HCT116 (cell line): ENCODE measurements at regions not wholly inside any gene's neighbourhood (a gene's known extent, or its start where the extent isn't known, plus 50 kb on each side); places are given as distances from the start of the nearest gene placed in this dataset.

Experiments
- ATAC-seq: fragments of 200-7000 bp; cut with Tn5 transposase; 2 replicates; pipeline ENCODE4 v1.9.1; 2020; ENCODE audit warnings: mild to moderate bottlenecking, moderate library complexity
- BruUV-seq: library from RNA; stranded (reverse); fragments of 400-500 nt; replicated peaks from 2 replicates; lab custom pipeline; 2021; lab: Mats Ljungman, UMichigan
- CTCF ChIA-PET: fragments of 300-600 bp; sonication (Branson Sonifier 250); formaldehyde crosslinking; loops from one replicate; lab custom pipeline; 2021; ENCODE audit warnings: antibody characterized with exemption; lab: Charles Lee
- POLR2A ChIA-PET: fragments of 300-600, 350-600 bp; sonication (Branson Sonifier 250); formaldehyde crosslinking; loops from one replicate; lab custom pipeline; 2021; ENCODE audit warnings: antibody characterized with exemption; lab: Charles Lee
- RAD21 ChIA-PET, 2 experiments: fragments of 300-600 bp; sonication (Branson Sonifier 250); formaldehyde crosslinking; loops; one replicate each; lab custom pipeline; 2023; ENCODE audit warnings: low total read pairs in 2 of 2; ENCODE audit not compliant: uncharacterized antibody in 2 of 2, unreplicated experiment in 2 of 2, low non-redundant PET in 1 of 2; lab: Charles Lee
- DNase-seq: peaks from one replicate; pipeline ENCODE4 v3.0.0-alpha.2; 2010; ENCODE audit warnings: low read depth, low spot score
- H2AFZ ChIP-seq: fragments of 200-600 bp; shearing (Covaris generic), sonication (generic); 2 replicates; pipeline ENCODE4 v1.6.1; 2017; ENCODE audit warnings: low read depth, mixed run types, mixed read lengths, antibody characterized with exemption, low read length; ENCODE audit not compliant: poor library complexity, severe bottlenecking
- H3K27ac ChIP-seq: 2 replicates; pipeline ENCODE4 v1.5.1; 2012; ENCODE audit warnings: low read depth, low read length
- H3K27me3 ChIP-seq: fragments of 200-600 bp; sonication (generic); 2 replicates; pipeline ENCODE4 v1.6.1; 2016; ENCODE audit warnings: mixed run types, low read length, mixed read lengths; ENCODE audit not compliant: insufficient read depth
- H3K36me3 ChIP-seq, 2 experiments: fragments of 200-500 bp in 1 of 2; fragments of 200-600 bp in 1 of 2; sonication (Bioruptor generic) in 1 of 2; sonication (generic) in 1 of 2; 2 replicates each; pipeline versions ENCODE4 v1.5.1 to v1.6.1; 2014 to 2016; ENCODE audit warnings: low read length in 2 of 2, inconsistent platforms in 1 of 2, mixed read lengths in 1 of 2, mixed run types in 1 of 2; ENCODE audit not compliant: insufficient read depth in 2 of 2, control insufficient read depth in 1 of 2
- H3K4me1 ChIP-seq, 2 experiments: fragments of 200-600 bp in 1 of 2; sonication (generic) in 1 of 2; 2 replicates each; pipeline versions ENCODE4 v1.5.1 to v1.6.1; 2012 to 2017; ENCODE audit warnings: low read length in 2 of 2, inconsistent platforms in 1 of 2, mild to moderate bottlenecking in 1 of 2, mixed read lengths in 1 of 2, mixed run types in 1 of 2, moderate library complexity in 1 of 2; ENCODE audit not compliant: insufficient read depth in 2 of 2, control insufficient read depth in 1 of 2
- H3K4me2 ChIP-seq: fragments of 200-600 bp; sonication (generic); 2 replicates; pipeline ENCODE4 v1.6.1; 2017; ENCODE audit warnings: mixed run types, low read length, mixed read lengths
- H3K4me3 ChIP-seq, 2 experiments: fragments of 200-600 bp in 1 of 2; sonication (generic) in 1 of 2; replicated peaks in 1 of 2; 2 replicates each; pipeline ENCODE4 v1.5.1; 2011 to 2016; ENCODE audit warnings: low read length in 2 of 2, control low read depth in 1 of 2, low read depth in 1 of 2, mild to moderate bottlenecking in 1 of 2, mixed read lengths in 1 of 2, mixed run types in 1 of 2
- H3K79me2 ChIP-seq: fragments of 200-600 bp; sonication (generic); 2 replicates; pipeline ENCODE4 v1.6.1; 2017; ENCODE audit warnings: mild to moderate bottlenecking, mixed run types, low read length, moderate library complexity, mixed read lengths; ENCODE audit not compliant: insufficient read depth
- H3K9ac ChIP-seq: fragments of 200-600 bp; sonication (generic); 2 replicates; pipeline ENCODE4 v1.6.1; 2016; ENCODE audit warnings: low read length, mixed read lengths
- H3K9me2 ChIP-seq: fragments of 200-600 bp; sonication (generic), shearing (Covaris generic); 2 replicates; pipeline ENCODE4 v1.6.1; 2017; ENCODE audit warnings: mixed run types, mild to moderate bottlenecking, moderate library complexity; ENCODE audit not compliant: insufficient read depth
- H3K9me3 ChIP-seq, 2 experiments: fragments of 200-500 bp in 1 of 2; fragments of 200-600 bp in 1 of 2; sonication (Bioruptor generic) in 1 of 2; sonication (generic) in 1 of 2; 2 replicates each; pipeline ENCODE4 v1.6.1; 2014 to 2017; ENCODE audit warnings: low read length in 2 of 2, mixed read lengths in 2 of 2, inconsistent platforms in 1 of 2, low read depth in 1 of 2, mild to moderate bottlenecking in 1 of 2, mixed run types in 1 of 2, moderate library complexity in 1 of 2; ENCODE audit not compliant: control insufficient read depth in 1 of 2, insufficient read depth in 1 of 2
- H4K20me1 ChIP-seq: fragments of 200-600 bp; sonication (generic), shearing (Covaris generic); 2 replicates; pipeline ENCODE4 v1.6.1; 2017; ENCODE audit warnings: mixed run types, mild to moderate bottlenecking, moderate library complexity; ENCODE audit not compliant: insufficient read depth
- ATF3 ChIP-seq: IDR thresholded peaks from 2 replicates; pipeline ENCODE4 v1.6.1; 2012
- CBX3 ChIP-seq: IDR thresholded peaks from 2 replicates; pipeline ENCODE4 v1.6.1; 2012; ENCODE audit warnings: low read depth
- CEBPB ChIP-seq: IDR thresholded peaks from 2 replicates; pipeline ENCODE4 v1.6.1; 2012; ENCODE audit warnings: low read depth
- CTCF ChIP-seq, 3 experiments: fragments of 200-600 bp in 1 of 3; sonication (generic) in 1 of 3; IDR thresholded peaks in 2 of 3; conservative IDR thresholded peaks in 1 of 3; 2 replicates each; pipeline ENCODE4 v1.5.1; 2012 to 2017; ENCODE audit warnings: low read depth in 2 of 3, low read length in 2 of 3, antibody characterized with exemption in 1 of 3, borderline replicate concordance in 1 of 3, control low read depth in 1 of 3, mild to moderate bottlenecking in 1 of 3, mixed read lengths in 1 of 3, mixed run types in 1 of 3, moderate library complexity in 1 of 3; ENCODE audit not compliant: insufficient read depth in 1 of 3
- ELF1 ChIP-seq: IDR thresholded peaks from 2 replicates; pipeline ENCODE4 v1.6.1; 2012; ENCODE audit warnings: low read depth, borderline replicate concordance
- EZH2 ChIP-seq: fragments of 200-600 bp; sonication (generic); IDR thresholded peaks from 2 replicates; pipeline ENCODE4 v1.6.1; 2017; ENCODE audit warnings: antibody characterized with exemption, mixed run types
- EZH2phosphoT487 ChIP-seq: fragments of 200-600 bp; IDR thresholded peaks from 2 replicates; pipeline ENCODE4 v1.6.1; 2018; ENCODE audit warnings: antibody characterized with exemption, borderline replicate concordance
- FOSL1 ChIP-seq: IDR thresholded peaks from 2 replicates; pipeline ENCODE4 v1.6.1; 2012; ENCODE audit warnings: low read depth
- JUND ChIP-seq: IDR thresholded peaks from 2 replicates; pipeline ENCODE4 v1.6.1; 2012
- POLR2A ChIP-seq: IDR thresholded peaks from 2 replicates; pipeline ENCODE4 v1.7.0; 2011; ENCODE audit warnings: borderline replicate concordance; ENCODE audit not compliant: insufficient read depth, insufficient read length; ENCODE audit errors: extremely low read depth
- POLR2AphosphoS5 ChIP-seq: IDR thresholded peaks from 2 replicates; pipeline ENCODE4 v1.6.1; 2011; ENCODE audit warnings: mild to moderate bottlenecking, low read depth, low read length, moderate library complexity
- RAD21 ChIP-seq: IDR thresholded peaks from 2 replicates; pipeline ENCODE4 v1.6.1; 2012; ENCODE audit warnings: low read depth, mild to moderate bottlenecking
- REST ChIP-seq: IDR thresholded peaks from 2 replicates; pipeline ENCODE4 v1.6.1; 2012; ENCODE audit warnings: low read depth
- SP1 ChIP-seq: IDR thresholded peaks from 2 replicates; pipeline ENCODE4 v1.6.1; 2012; ENCODE audit warnings: low read depth
- SRF ChIP-seq: IDR thresholded peaks from 2 replicates; pipeline ENCODE4 v1.6.1; 2012; ENCODE audit warnings: low read depth
- TCF7L2 ChIP-seq: IDR thresholded peaks from 2 replicates; pipeline ENCODE4 v1.7.0; 2011; ENCODE audit warnings: borderline replicate concordance, inconsistent platforms; ENCODE audit not compliant: insufficient read depth, insufficient read length; ENCODE audit errors: extremely low read depth
- YY1 ChIP-seq: IDR thresholded peaks from 2 replicates; pipeline ENCODE4 v1.6.1; 2011; ENCODE audit warnings: low read length, low read depth, moderate library complexity, mild to moderate bottlenecking; ENCODE audit not compliant: insufficient replicate concordance; ENCODE audit errors: extremely low read depth
- ZBTB33 ChIP-seq: IDR thresholded peaks from 2 replicates; pipeline ENCODE4 v1.6.1; 2011; ENCODE audit warnings: mild to moderate bottlenecking, low read length, moderate library complexity; ENCODE audit not compliant: insufficient replicate concordance; ENCODE audit errors: extremely low read depth
- ZFX ChIP-seq: fragments of 450-650 bp; IDR thresholded peaks from 2 replicates; pipeline ENCODE4 v1.6.1; 2017
- ZNF274 ChIP-seq: fragments of 200-500 bp; sonication (Bioruptor generic); IDR thresholded peaks from 2 replicates; pipeline ENCODE4 v1.6.1; 2014; ENCODE audit warnings: mild to moderate bottlenecking, low read depth, low read length, inconsistent platforms
- intact Hi-C: fragments of 100-400 bp; cut with micrococcal nuclease; formaldehyde crosslinking; loops from 2 replicates; pipeline ENCODE4 v1.10.0; 2022

- no peak for DNase-seq
- no peaks in the 10 kb centered on the region for H3K4me1 ChIP-seq
- no peak for ATAC-seq
- H3K9me3 ChIP-seq: no peaks in the 10 kb centered on the region
- H4K20me1 ChIP-seq: no peaks in the 10 kb centered on the region
- POLR2A ChIA-PET: no interaction called here
- RAD21 ChIA-PET: no interaction called here
- H3K27me3 ChIP-seq: peaks cover 14% of the 10 kb centered on the region
- intact Hi-C loops: no loop called here
- BruUV-seq: no TSS peak
- H3K4me2 ChIP-seq: no peak overlapping the region
- CTCF ChIA-PET: no interaction called here
- no peak overlapping the region for H3K9ac ChIP-seq
- H3K36me3 ChIP-seq: no peaks in the 10 kb centered on the region
- no peak overlapping the region for H2AFZ ChIP-seq
- no peaks in the 10 kb centered on the region for H3K9me2 ChIP-seq
- H3K79me2 ChIP-seq: no peaks in the 10 kb centered on the region
- H3K4me3 ChIP-seq: no peak overlapping the region
- TF ChIP-seq TCF7L2: no peak
- TF ChIP-seq SP1: no peak
- TF ChIP-seq JUND: no peak
- no peak for TF ChIP-seq CTCF (IDR thresholded peaks at IDR 0.05 in 2 of 3, conservative IDR thresholded peaks at IDR 0.05 in 1 of 3; ENCODE audit: borderline replicate concordance in 1 of 3, insufficient read depth in 1 of 3, low read depth in 2 of 3, low read length in 2 of 3)
- TF ChIP-seq ELF1: no peak
- no peak for TF ChIP-seq ZNF274
- TF ChIP-seq FOSL1: no peak
- no peak for TF ChIP-seq SRF
- TF ChIP-seq POLR2A: no peak
- TF ChIP-seq YY1: no peak
- no peak for TF ChIP-seq EZH2
- no peak for TF ChIP-seq CEBPB
- TF ChIP-seq ZFX: no peak
- no peak for TF ChIP-seq ZBTB33
- TF ChIP-seq RAD21: no peak
- TF ChIP-seq POLR2AphosphoS5: no peak
- TF ChIP-seq EZH2phosphoT487: no peak
- TF ChIP-seq REST: no peak
- no peak for TF ChIP-seq ATF3
- TF ChIP-seq CBX3: no peak
- H3K27ac ChIP-seq: no peak overlapping the region
These were observed 282.1 kb downstream of the C16orf95 start for GRCh38 chr16:87035053-87035452.
